ENCODE measurements at regions not wholly inside any gene's neighbourhood (a gene's known extent, or its start where the extent isn't known, plus 50 kb on each side); places are given as distances from the start of the nearest gene placed in this dataset.
"Not testable (repeated sequence)": the region's sequence is repeated elsewhere in the genome, so short reads cannot be mapped to it uniquely, and the experiment has no call there.

GRCh38 chrX:129006491-129006890, 516.8 kb downstream of the SMARCA1 start:
- TF ChIP-seq CTCF (IDR thresholded peaks at IDR 0.05; ENCODE audit: insufficient read depth, low read depth, low read length, missing control alignments) = no peak
- no peak overlapping the region for H3K4me3 ChIP-seq (ENCODE audit: low read length)

DNA sequence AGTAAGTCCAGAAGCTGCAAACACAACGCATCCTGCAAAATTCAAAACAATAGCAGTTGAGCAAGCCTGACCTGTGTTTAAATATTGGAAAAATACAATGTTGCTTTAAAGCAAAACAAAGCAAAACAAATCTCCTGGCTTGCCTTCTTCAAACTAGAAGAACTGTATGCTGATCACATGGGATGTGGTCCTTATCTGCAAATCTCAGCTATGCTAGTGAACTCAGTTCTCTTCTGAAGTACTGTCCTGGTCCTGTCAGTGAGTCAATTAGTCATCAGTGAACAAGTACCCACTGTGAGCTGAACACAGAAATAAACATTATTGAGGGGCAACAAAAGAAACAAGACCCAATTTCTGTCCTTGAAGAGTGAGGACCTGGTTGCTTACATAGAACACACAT, 522.5 kb downstream of the SMARCA1 start:
- no peak overlapping the region for H3K4me3 ChIP-seq (ENCODE audit: low read length)
- no peak for TF ChIP-seq CTCF (IDR thresholded peaks at IDR 0.05; ENCODE audit: insufficient read depth, low read depth, low read length, missing control alignments)
- no peak for DNase-seq (ENCODE audit: low read depth)

More at GRCh38 chrX:129006491-129006890, 516.8 kb downstream of the SMARCA1 start:
- DNase-seq (ENCODE audit: low read depth) = no peak

- DNase-seq (ENCODE audit: low read depth) = no peak
- H3K4me3 ChIP-seq (ENCODE audit: low read length) = no peak overlapping the region
- no peak for TF ChIP-seq CTCF (IDR thresholded peaks at IDR 0.05; ENCODE audit: insufficient read depth, low read depth, low read length, missing control alignments)
Measured at GRCh38 chrX:129000018-129000417, 523.3 kb downstream of the SMARCA1 start.

GRCh38 chrX:128992107-128992971, 531.0 kb downstream of the SMARCA1 start:
- H3K4me3 ChIP-seq (ENCODE audit: low read length) = no peak overlapping the region
- TF ChIP-seq CTCF (IDR thresholded peaks at IDR 0.05; ENCODE audit: insufficient read depth, low read depth, low read length, missing control alignments) = no peak
- no peak for DNase-seq (ENCODE audit: low read depth)

DNA sequence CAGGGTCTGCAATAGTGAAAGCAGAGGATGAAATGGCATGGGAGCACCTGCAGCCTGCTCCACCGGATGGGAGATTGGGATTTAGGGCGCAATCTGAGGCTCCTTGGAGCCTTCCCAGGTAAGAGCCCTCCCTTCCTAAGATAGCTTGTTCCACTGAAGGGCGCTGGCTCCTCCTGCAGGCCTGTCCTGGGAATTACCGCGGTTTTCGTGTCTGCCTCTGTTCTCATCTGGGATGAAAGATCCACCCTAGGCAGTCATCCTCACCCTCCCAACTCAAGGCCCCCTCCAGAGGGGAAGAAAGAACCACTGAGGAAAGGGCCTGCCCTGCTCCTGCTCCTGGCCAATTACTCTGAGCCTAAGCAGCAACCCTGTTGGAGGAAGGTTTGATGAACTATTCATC, 547.5 kb downstream of the SMARCA1 start:
- TF ChIP-seq CTCF (IDR thresholded peaks at IDR 0.05; ENCODE audit: insufficient read depth, low read depth, low read length, missing control alignments) = peak; percentile 55

DNA sequence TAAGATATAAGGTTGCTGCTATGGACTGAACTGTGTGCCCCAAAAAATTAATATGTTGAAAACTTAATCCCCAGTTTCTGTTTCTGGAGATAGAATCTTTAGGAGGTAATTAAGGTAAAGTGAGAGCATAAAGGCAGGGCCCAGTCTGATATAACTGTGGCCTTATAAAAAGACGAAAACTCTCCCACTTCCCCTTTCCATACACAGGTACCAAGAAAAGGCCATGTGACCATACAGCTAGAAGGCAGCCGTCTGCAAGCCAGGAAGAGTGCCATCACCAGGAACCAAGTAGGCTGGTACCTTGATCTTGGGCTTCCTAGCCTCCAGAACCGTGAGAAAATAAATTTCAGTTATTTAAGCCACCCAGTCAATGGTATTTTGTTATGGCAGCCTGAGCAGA, 550.3 kb downstream of the SMARCA1 start:
- DNase-seq (ENCODE audit: low read depth) = no peak
- TF ChIP-seq CTCF (IDR thresholded peaks at IDR 0.05; ENCODE audit: insufficient read depth, low read depth, low read length, missing control alignments) = no peak
- H3K4me3 ChIP-seq (ENCODE audit: low read length) = no peak overlapping the region

More for the DNA sequence above, 547.5 kb downstream of the SMARCA1 start:
- no peak overlapping the region for H3K4me3 ChIP-seq (ENCODE audit: low read length)
- peak; percentile 17 for DNase-seq (ENCODE audit: low read depth)

DNA sequence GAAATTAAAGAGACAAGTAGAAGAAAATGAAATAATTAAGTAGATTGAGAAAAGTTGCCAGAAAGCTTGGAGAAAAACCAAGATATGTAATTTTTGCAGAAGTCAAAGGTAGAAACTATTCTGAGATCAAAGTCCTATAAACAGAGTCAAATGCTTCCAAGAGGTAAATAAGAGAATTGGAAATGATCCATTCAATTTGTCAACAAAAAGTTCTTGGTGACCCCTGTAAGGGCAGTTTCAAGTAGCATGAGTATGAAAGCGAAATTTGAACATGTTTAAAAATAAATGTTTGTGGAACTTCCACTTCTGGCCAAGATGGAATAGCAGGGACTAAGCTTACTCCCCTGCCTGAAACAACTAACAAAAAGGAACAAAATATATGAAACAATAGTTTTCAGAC, 562.0 kb downstream of the SMARCA1 start:
- no peak for DNase-seq (ENCODE audit: low read depth)
- H3K4me3 ChIP-seq (ENCODE audit: low read length) = no peak overlapping the region
- no peak for TF ChIP-seq CTCF (IDR thresholded peaks at IDR 0.05; ENCODE audit: insufficient read depth, low read depth, low read length, missing control alignments)

DNA sequence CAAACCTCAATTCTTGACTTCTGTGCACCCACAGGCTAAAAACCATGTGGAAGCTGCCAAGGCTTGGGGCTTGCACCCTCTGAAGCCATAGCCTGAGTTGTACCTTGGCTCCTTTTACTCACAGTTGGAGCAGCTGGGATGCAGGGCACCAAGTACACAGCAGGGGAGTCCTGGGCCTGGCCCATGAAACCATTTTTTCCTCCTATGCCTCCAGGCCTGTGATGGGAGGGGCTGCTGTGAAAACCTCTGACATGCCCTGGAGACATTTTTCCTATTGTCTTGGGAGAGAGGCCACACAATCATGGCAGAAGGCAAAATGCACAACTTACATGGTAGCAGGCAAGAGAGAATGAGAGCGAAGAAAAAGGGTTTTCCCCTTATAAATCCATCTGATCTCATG, 568.6 kb downstream of the SMARCA1 start:
- not testable (repeated sequence) for H3K4me3 ChIP-seq (ENCODE audit: low read length); DNase-seq (ENCODE audit: low read depth)

Data from epithelial cell of esophagus (primary cell).